ENCODE measurements at regions not wholly inside any gene's neighbourhood (a gene's known extent, or its start where the extent isn't known, plus 50 kb on each side); places are given as distances from the start of the nearest gene placed in this dataset.

- TF ChIP-seq CSDC2 (CRISPR knock-in tag; IDR thresholded peaks at IDR 0.05) (no peak), CREB5 (CRISPR knock-in tag; IDR thresholded peaks at IDR 0.05; ENCODE audit: low read depth) (no peak), ZNF70 (CRISPR knock-in tag; IDR thresholded peaks at IDR 0.05) (no peak), ISL1 (CRISPR knock-in tag; IDR thresholded peaks at IDR 0.05) (no peak), GLIS3 (CRISPR knock-in tag; IDR thresholded peaks at IDR 0.05) (no peak), ZFP30 (CRISPR knock-in tag; IDR thresholded peaks at IDR 0.05) (no peak), PATZ1 (CRISPR knock-in tag; IDR thresholded peaks at IDR 0.05; ENCODE audit: borderline replicate concordance) (no peak), CSRNP3 (CRISPR knock-in tag; IDR thresholded peaks at IDR 0.05) (no peak), TSHZ2 (CRISPR knock-in tag; IDR thresholded peaks at IDR 0.05) (no peak), ARNTL (CRISPR knock-in tag; IDR thresholded peaks at IDR 0.05; ENCODE audit: borderline replicate concordance, low read depth) (no peak), TOX (CRISPR knock-in tag; IDR thresholded peaks at IDR 0.05; ENCODE audit: borderline replicate concordance) (no peak), RARB (CRISPR knock-in tag; IDR thresholded peaks at IDR 0.05) (no peak), TCF4 (CRISPR knock-in tag; IDR thresholded peaks at IDR 0.05; ENCODE audit: borderline replicate concordance) (no peak), PPARA (CRISPR knock-in tag; IDR thresholded peaks at IDR 0.05; ENCODE audit: borderline replicate concordance) (no peak), SNAI2 (CRISPR knock-in tag; IDR thresholded peaks at IDR 0.05) (no peak), ZNF8 (CRISPR knock-in tag; IDR thresholded peaks at IDR 0.05) (no peak)
- ATAC-seq = no peak
Observed at GRCh38 chr16:9598731-9599083, 507.3 kb downstream of the HAPSTR1 start.

GRCh38 chr16:9599415-9600120 lies 508.1 kb downstream of the HAPSTR1 start:
- no peak for TF ChIP-seq CSRNP3 (CRISPR knock-in tag; IDR thresholded peaks at IDR 0.05)
- TF ChIP-seq CSDC2 (CRISPR knock-in tag; IDR thresholded peaks at IDR 0.05) = no peak
- no peak for TF ChIP-seq ZNF70 (CRISPR knock-in tag; IDR thresholded peaks at IDR 0.05)
- TF ChIP-seq ESRRG (CRISPR knock-in tag; IDR thresholded peaks at IDR 0.05) = no peak
- TF ChIP-seq GLIS3 (CRISPR knock-in tag; IDR thresholded peaks at IDR 0.05) = no peak
- ATAC-seq = no peak

GRCh38 chr16:9602189-9602588 lies 510.7 kb downstream of the HAPSTR1 start:
- no peak for ATAC-seq
- TF ChIP-seq TOX (CRISPR knock-in tag; IDR thresholded peaks at IDR 0.05; ENCODE audit: borderline replicate concordance) (no peak), ESRRG (CRISPR knock-in tag; IDR thresholded peaks at IDR 0.05) (no peak)

GRCh38 chr16:9603316-9603715 lies 511.9 kb downstream of the HAPSTR1 start:
- no peak for ATAC-seq
- TF ChIP-seq ZC3H10 (CRISPR knock-in tag; IDR thresholded peaks at IDR 0.05) (no peak), CSDC2 (CRISPR knock-in tag; IDR thresholded peaks at IDR 0.05) (no peak), POU6F1 (CRISPR knock-in tag; IDR thresholded peaks at IDR 0.05; ENCODE audit: borderline replicate concordance, low read depth) (no peak), ESRRG (CRISPR knock-in tag; IDR thresholded peaks at IDR 0.05) (no peak), TSHZ2 (CRISPR knock-in tag; IDR thresholded peaks at IDR 0.05) (no peak), PPARA (CRISPR knock-in tag; IDR thresholded peaks at IDR 0.05; ENCODE audit: borderline replicate concordance) (no peak), TCF4 (CRISPR knock-in tag; IDR thresholded peaks at IDR 0.05; ENCODE audit: borderline replicate concordance) (no peak), PATZ1 (CRISPR knock-in tag; IDR thresholded peaks at IDR 0.05; ENCODE audit: borderline replicate concordance) (no peak)

All from SK-N-SH treated with all-trans-retinoic acid at 6 μM for 48 hours (cell line).